DMS114 treated with DMSO at 0.1 percent for 48 hours (cell line): ENCODE measurements at regions not wholly inside any gene's neighbourhood (a gene's known extent, or its start where the extent isn't known, plus 50 kb on each side); places are given as distances from the start of the nearest gene placed in this dataset.
"Not testable (repeated sequence)": the region's sequence is repeated elsewhere in the genome, so short reads cannot be mapped to it uniquely, and the experiment has no call there.

Source experiments
- DNase-seq: peaks from one replicate; lab custom pipeline; 2025; ENCODE audit not compliant: unreplicated experiment; lab: John Stamatoyannopoulos, UW

DNA sequence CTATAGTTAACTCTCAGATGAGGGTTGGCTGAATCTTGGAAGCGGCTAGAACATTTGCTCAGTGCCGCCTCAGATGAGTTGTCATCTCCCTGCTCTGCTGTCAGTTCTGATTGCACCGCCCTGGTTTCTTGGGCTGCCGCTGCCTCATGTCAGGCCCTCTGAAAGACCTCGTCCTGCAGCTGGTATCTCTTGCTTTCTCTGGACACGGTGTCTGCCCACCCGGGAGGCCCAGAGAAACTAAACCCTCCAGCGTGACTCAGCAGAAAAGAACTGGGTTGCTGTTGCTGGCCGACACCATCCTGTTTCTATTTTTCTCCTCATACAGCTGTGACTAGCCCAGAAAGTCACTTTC, 355.4 kb downstream of the CD83 start:
- DNase-seq, result no peak

DNA sequence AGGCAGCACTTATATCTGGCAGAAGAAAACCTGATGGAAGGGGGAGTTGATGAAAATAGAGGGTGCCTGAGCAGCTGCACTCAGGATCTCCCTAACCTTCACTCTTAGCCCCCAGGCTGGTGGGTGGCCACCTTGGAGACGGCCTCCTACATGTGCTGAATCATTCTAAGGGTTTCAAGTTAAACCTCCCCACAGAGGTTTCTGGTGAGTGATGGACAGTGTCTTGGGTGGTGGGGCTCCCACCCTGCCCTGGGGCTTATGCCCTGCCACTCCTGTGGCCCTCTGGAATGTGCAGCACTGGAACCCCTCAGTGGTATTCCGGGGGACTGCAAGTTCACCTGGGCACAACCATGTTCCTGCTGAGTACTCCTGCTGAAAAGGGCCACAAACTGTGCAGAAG, 357.2 kb downstream of the CD83 start:
- DNase-seq, result no peak

DNA sequence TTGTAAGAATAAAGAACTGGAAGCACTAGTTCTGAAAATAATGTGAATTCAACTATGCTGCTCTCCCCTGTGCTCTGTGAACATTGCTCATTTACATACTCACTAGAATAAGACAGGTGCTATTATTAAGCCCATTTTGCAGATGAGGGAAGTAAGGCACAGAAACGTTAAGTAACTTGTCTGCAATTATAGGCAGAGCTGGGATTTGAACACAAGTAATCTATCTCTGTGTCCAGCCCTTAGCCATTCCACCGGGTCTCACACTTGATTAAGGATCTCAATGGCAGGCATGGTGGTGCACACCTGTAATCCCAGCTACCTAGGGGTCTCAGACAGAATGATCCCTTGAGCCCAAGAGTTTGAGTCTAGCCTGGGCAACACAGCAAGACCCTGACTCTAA, 357.7 kb downstream of the CD83 start:
- no peak for DNase-seq

DNA sequence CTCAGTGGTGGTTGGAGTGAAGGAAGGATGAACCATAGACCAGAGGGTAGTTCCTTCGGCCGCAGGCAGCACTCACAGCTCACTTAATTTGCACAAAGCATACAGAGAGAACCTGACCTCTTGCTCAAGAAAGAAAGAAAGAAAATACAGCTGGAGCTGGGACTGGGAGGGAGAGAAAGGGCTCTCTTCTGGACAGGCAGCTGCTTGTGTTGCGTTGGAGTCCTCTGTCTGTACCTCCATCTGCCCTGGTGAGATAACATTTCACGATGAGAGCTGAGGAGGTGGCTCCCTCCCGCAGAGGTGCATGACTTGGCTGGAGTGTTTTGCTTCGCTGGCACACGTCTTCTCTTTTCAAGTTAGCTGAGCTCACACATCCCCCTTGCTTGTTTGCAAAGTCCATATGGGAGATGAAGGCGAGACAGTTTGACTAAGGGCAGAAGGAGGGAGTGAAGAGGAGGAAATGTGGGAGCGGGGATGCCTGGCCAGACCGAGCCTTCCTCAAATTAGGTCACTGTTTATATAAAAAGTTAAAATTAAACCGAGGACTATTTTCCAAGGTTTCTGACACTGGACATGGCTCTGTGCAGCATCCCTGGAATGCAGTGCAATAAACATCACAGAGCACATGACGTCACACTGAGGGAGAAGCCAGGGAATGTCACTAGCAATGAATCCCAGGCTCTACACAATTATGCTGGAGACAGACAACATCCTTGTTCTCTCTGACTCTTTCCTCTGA, 359.4 kb downstream of the CD83 start:
- no peak for DNase-seq

DNA sequence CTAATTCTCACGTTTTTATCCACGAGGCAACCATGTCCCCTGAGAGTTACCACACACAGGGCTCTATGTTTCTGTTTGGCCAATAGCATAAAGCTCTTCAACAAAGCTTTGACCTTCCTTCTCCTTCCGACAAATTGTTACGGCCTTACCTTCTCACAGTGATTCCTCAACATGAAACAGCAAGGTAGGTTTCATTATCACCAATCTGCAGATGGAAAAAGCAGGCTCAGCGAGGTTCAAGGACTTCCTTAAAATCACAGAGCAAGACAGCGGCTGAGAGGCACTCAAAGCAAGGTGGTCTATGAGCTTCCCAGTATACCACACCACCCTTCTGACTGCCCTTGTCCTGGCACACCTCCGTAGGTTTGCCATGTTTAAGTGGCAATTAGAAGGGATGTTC, 360.0 kb downstream of the CD83 start:
- DNase-seq, result no peak

DNA sequence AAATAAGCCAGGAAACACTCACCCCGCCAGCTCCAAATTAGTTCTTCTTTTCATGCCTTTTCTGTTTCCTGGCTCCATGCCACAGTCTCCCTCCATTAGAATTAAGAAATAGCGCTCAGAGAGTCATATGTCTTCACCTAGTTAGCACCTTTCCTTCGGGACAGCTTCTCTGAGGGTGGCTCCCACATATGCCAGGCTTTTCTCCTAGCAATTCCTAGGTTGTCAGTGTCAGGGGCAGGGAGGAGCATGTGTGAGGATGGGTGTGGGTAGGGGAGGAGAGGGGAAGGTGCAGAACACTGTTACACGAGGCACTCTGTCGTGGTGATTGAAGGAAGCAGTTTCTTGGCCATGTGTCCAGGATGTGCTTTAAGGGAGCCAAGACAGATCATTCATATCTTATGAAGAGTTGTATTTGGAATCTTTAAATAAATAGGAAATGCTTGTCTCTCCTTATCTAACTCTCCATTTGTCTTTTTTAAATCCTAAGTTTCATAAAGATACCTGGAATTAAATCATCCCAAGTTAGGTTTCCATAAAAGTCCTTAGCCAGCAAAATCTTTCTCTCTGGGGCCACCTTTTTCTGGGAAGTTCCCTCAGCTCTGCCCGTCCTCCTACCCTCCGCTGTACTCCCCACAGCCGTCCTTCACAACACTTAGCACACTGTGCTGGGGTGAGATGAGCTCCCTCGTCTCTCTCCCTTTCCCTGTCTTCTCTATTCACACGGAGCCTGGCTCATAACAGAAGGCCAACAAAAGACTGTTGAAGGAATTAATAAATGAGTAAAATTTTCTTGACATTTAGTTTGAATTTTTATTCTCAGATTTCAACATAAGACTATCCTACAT, 361.0 kb downstream of the CD83 start:
- no peak for DNase-seq

DNA sequence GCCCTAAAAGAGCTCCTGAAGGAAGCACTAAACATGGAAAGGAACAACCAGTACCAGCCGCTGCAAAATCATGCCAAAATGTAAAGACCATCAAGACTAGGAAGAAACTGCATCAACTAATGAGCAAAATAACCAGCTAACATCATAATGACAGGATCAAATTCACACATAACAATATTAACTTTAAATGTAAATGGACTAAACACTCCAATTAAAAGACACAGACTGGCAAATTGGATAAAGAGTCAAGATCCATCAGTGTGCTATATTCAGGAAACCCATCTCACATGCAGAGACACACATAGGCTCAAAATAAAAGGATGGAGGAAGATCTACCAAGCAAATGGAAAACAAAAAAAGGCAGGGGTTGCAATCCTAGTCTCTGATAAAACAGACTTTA, 364.4 kb downstream of the CD83 start:
- DNase-seq, result not testable (repeated sequence)

DNA sequence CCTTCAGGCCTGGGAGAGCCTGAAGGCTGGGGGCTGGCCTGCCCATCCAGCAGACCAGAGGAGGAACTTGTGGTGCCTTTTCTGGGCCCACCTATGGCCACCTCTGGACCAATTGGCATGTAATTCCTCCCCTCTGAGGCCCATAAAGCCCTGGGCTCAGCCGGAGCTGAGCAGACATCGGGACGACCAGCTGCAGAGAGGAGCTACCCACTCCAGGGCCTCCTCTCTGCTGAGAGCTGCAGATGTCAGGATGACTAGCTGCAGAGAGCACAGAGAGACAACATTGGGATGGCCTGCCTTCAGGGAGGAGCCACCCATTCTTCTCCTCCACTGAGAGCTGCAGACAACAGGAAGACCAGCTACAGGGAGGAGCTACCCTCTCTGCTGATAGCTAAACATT, 370.1 kb downstream of the CD83 start:
- DNase-seq, result no peak

DNA sequence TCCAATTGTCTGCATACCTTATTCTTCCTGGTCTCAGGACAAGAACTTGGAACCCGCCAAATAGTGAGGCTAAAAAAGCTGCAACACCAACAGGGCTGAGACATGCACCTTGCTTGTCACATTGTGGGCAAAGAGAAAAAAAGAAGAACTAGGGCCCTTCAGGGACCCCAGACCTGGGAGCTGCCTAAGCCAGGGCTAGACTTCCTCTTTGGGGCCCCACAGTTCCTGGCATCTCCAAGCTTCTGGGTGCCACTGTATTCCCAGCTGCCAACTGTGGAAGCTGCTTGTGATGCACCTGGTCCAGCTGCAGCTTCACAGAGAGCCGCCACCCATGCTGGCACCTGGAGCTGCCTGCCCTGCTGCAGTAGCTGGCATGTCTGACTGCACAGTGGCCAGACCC, 370.6 kb downstream of the CD83 start:
- DNase-seq, result no peak

DNA sequence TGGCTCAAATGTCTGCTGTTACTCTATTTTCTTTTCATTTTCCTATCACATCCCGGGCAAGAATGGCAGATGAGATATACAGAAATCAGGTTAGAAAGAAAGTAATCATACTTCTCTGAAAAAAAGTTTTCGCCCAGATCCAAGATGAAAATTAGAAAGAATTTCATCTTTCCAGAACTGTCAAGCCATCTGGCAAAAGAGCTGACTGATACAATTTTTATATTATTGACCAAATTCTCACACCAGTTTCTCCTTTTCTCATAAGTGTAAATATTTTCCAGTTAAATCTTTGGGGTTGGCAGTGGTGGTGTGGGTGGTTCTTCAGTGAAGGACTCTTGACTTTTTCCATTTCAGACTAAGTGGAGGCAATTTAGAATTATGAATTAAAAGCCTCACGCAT, 371.9 kb downstream of the CD83 start:
- no peak for DNase-seq

DNA sequence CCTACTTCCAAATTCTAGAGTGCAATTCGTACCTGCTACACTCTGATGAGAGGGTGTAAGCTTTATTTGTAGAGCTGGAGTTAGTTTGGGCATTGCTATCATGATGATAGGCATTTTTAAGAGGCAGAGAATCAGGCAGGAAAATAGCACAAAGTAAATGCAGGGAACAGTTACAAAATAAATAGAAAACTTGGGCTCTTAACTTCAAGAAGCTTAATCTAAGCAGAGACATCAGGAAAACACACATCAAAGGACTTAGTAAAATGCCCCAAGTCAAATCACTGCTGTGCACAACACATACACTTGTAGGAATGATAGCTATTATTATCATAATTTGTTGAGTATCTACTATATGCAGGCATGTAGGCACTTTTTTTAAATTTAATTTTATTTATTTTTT, 381.2 kb downstream of the CD83 start:
- no peak for DNase-seq

DNA sequence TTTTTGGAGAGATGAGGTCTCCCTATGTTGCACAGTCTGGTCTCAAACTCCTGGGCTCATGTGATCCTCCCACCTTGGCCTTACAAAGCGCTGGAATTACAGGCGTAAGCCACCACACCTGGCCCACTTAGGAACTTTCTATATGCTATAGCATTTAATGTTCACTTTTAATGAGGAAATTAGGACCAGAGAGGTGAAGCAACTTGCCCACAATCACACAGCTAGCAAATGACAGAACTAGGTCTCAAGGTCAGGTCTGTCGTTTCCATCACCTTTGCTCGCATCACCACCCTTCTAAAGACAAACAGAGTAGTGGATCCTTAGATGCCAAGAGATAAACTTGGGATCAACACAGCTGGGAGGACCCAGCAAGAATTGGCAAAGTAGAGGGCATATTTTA, 381.7 kb downstream of the CD83 start:
- DNase-seq, result no peak

DNA sequence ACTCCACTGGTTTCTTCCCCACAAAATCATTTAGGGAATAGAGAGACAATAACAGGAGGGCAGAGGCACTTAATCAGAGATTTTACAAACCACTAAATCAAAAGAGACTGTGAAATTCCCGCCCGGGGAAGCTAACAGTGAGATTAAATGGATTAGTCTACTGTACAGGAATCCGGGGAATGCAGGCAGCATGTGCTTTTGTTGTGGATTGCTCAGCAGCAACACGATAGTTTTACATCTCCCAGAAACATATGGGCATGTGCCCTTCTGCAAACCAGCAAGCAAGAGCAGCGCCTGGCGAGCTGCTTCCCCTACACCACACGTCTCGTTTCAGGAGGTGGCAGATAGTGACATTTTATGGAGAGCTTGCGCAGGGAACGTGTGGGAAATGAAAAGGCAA, 382.3 kb downstream of the CD83 start:
- no peak for DNase-seq

DNA sequence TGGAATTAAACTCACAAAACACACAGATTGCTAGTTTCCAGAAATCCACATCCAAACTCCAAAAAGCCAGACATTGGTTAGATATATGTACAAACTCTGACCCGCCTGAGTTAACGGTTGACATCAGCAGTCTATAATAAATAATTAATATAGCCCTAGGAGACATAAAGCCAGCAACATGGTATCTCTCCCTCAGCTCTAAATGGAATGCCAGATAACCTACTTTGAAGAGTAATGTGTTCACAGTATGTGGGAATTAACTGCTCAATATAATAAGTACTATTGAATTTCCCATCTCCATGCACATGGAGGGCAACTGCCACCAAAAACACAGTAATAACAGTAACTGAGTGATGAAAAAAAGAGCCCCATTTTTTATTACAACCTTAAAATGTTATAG, 383.2 kb downstream of the CD83 start:
- no peak for DNase-seq

DNA sequence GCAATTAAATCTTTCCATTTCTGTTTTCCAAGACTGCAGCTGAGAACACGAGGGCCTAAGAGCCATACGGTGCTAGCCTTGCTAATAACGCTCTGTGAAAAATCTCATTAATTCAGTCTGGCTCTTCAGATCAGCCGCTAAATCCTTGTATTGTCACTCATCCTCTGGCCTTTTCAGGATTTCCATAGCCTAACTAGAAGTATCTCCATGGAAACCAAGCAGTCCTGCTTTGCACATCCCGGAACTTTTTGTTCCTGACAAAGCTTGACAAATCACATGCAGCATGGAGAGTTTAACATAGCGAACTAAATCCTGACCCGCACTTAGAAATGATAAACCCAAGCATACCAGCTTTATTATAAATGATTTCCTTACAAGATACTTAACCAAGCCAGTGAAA, 383.7 kb downstream of the CD83 start:
- no peak for DNase-seq

DNA sequence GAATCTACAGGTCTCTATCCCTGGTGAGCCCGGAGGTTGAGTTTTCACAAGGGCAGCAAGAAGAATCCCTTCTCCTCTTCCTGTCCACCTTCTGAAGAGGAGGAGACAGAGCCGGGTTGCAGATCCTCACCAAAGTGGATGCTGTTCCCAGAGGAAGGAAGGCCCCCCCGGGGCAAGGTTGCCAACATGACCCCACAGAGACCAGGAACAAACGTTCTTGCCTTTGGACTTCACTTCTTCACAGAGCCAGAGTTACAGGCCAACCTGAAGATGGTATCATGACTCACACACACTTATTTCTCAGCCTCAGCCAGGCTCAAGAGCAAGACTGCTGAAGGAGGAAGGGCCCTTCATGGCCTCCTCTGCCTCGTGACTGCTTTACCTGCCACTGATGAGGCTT, 384.3 kb downstream of the CD83 start:
- no peak for DNase-seq

DNA sequence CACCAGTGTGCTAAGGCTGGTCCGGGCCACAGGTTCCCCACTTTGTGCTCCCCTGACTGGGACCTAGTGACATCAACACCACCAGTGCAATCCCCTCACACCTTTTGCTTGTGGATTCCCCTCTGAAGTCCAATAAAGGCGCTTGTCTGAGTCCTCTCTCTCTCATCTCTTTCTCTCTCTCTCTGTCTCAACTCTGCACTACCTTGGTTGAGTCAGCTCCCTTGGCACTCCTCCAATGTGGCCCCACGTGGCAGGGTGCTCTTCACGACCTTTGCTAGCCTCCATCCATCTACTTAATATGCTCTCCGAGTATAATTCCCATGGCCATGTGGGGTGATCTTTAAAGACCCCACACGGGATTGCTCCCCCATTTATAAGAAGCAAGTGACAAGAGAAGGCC, 385.0 kb downstream of the CD83 start:
- DNase-seq, result no peak

DNA sequence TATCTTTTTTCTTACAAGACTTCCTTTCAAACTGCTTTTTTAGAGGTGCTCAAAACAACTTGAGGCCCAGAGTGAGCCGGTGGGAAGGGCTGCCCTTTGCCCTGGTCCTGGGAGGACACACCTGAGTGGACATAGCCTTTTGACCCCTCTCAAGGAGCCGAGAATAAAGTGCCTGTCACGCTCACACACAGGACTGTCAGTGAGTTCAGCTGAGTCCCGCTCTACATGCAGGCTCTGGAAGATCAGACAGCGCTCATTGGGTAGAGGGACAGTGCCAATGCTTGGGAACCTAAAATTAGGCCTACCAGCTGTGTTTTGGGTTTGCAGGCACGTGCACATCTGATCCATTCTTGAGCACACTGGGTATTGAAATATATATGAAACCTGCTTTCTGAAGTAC, 387.8 kb downstream of the CD83 start:
- DNase-seq, result no peak

DNA sequence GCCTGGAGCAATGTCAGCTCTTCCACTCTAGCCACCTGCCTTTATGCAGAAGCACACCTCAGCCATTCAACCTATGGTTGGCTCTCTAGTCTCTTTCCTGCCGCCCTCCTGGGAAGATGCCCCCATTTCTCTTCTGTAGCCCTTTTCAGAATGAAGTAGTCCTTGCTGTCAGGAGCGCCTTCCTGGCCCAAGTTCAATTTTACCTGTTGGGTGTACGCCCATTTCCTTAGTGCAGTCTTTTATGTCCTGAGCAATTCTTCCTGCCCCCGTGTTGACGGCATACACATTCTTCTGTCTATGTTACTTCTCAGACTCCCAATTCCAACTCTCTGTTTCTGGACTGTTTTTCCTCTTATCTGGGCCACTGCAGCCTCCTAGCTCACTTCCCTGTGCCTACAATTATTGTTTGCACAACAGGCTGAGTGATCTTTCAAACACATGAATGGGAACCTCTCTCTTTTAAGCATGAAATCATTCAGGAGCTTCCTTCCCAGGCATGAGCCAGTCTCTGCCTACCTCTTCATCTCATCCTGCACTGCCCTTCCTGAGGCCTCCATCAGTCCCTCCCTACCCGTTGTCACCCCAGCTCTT, 389.2 kb downstream of the CD83 start:
- DNase-seq, result no peak

DNA sequence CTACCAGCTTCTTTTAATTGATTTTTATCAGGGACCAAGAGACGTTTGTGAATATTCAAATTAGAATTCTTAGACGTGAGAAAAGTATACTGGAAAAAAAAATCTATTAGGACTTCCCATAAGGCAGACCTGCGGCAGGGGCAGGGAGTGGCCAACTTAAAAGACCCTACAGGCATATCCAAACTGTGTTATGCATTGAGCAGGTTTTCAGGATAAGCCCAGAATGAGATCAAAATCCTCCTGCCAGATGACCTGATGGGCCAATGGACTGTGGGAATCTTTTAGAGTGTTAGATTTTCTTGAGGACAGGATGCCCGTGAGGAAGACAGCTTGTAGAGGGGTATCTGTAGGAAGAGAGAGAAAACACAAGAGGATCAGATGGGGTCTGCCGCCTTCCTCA, 391.5 kb downstream of the CD83 start:
- no peak for DNase-seq

DNA sequence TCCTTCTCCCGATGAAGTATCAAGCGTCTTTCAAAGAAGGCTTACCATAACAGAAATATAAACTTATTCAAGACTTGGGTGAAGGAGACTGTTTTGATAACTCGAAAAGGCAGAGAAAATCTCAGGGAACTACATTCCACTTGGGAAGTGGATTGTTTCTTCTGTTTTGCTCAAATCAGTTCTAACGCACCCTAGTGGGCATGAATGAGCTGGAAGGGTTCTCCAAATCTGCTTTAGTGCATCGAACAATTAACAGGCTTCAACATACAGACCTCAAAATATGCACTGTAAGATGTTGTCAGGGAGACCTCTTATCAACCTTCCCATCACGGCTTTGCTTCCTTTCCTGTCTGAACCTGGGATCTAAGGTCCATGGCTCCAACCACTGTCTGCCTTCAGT, 392.5 kb downstream of the CD83 start:
- no peak for DNase-seq

DNA sequence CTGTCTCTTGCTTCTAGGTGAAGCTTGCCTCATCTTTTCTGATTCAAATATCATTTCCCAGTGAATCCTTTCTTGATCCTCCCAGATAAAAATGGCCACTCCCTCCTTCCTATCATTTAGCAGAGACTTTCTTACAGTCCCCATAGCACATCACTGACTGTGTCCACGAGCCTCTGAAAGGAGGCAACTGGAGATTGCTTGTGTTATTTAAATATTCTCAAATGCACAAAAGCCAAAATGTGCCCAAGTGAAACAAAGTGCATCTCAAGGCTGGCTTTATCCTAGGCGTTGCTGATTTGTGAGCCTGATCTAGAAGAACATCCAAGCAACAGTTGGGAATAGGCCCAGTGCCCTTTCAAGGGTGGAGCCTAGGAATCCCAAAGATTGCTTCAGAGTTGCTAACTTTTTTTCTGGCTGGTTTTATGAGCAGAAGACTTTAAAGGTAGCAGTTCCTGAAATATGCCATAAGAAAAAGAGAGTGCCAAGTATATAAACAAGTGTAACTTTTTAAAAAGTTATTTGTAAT, 393.6 kb downstream of the CD83 start:
- no peak for DNase-seq
